Keratinocyte (primary cell): ENCODE measurements at regions not wholly inside any gene's neighbourhood (a gene's known extent, or its start where the extent isn't known, plus 50 kb on each side); places are given as distances from the start of the nearest gene placed in this dataset.

Source experiments
- DNase-seq: peaks from one replicate; pipeline ENCODE4 v3.0.0-alpha.2; 2011; ENCODE audit warnings: low read depth, missing footprints, low spot score
- FAIRE-seq: peaks from 2 replicates; lab custom pipeline; 2011; peaks lifted over from hg19 to GRCh38; lab: Jason Lieb, UNC
- H2AFZ ChIP-seq: 2 replicates; pipeline ENCODE4 v1.6.0; 2012; ENCODE audit warnings: low read length, control low read depth, inconsistent platforms; ENCODE audit not compliant: control insufficient read depth
- H3K27ac ChIP-seq: 2 replicates; pipeline ENCODE4 v1.5.1; 2011; ENCODE audit warnings: low read length; ENCODE audit not compliant: control insufficient read depth, insufficient read depth
- H3K27me3 ChIP-seq: 3 replicates; pipeline ENCODE4 v1.6.0; 2011; ENCODE audit warnings: low read length; ENCODE audit not compliant: control insufficient read depth, insufficient read depth; ENCODE audit errors: extremely low read depth
- H3K36me3 ChIP-seq, 2 experiments: 2 replicates in 1 of 2; 3 replicates in 1 of 2; pipeline ENCODE4 v1.5.1; 2011; ENCODE audit warnings: low read length in 2 of 2, mild to moderate bottlenecking in 1 of 2; ENCODE audit not compliant: control insufficient read depth in 2 of 2, insufficient read depth in 2 of 2; ENCODE audit errors: extremely low read depth in 1 of 2
- H3K4me1 ChIP-seq: 3 replicates; pipeline ENCODE4 v1.5.1; 2011; ENCODE audit warnings: low read length; ENCODE audit not compliant: control insufficient read depth, insufficient read depth; ENCODE audit errors: extremely low read depth
- H3K4me2 ChIP-seq: 3 replicates; pipeline ENCODE4 v1.6.0; 2011; ENCODE audit warnings: low read depth, low read length; ENCODE audit not compliant: control insufficient read depth, insufficient read depth; ENCODE audit errors: extremely low read depth
- H3K4me3 ChIP-seq, 3 experiments: fragments of 200-600 bp in 1 of 3; sonication (generic) in 1 of 3; 2 replicates in 2 of 3; 3 replicates in 1 of 3; pipeline ENCODE4 v1.5.1; 2011 to 2016; ENCODE audit warnings: low read length in 3 of 3, mild to moderate bottlenecking in 3 of 3, control low read depth in 2 of 3, inconsistent platforms in 1 of 3, low read depth in 1 of 3, mixed read lengths in 1 of 3, mixed run types in 1 of 3, moderate library complexity in 1 of 3; ENCODE audit not compliant: control insufficient read depth in 2 of 3, insufficient read depth in 2 of 3; ENCODE audit errors: extremely low read depth in 1 of 3
- H3K79me2 ChIP-seq: 2 replicates; pipeline ENCODE4 v1.6.0; 2012; ENCODE audit warnings: low read length; ENCODE audit not compliant: control insufficient read depth, insufficient read depth
- H3K9ac ChIP-seq: 3 replicates; pipeline ENCODE4 v1.6.0; 2011; ENCODE audit warnings: low read length; ENCODE audit not compliant: control insufficient read depth, insufficient read depth; ENCODE audit errors: extremely low read depth
- H3K9me1 ChIP-seq: 3 replicates; pipeline ENCODE4 v1.6.0; 2011; ENCODE audit warnings: low read length; ENCODE audit not compliant: control insufficient read depth, insufficient read depth; ENCODE audit errors: extremely low read depth
- H3K9me3 ChIP-seq: 2 replicates; pipeline ENCODE4 v1.5.1; 2012; ENCODE audit warnings: low read depth, low read length; ENCODE audit not compliant: control insufficient read depth
- H4K20me1 ChIP-seq: 3 replicates; pipeline ENCODE4 v1.6.0; 2011; ENCODE audit warnings: low read length; ENCODE audit not compliant: control insufficient read depth, insufficient read depth; ENCODE audit errors: extremely low read depth
- EZH2 ChIP-seq: IDR thresholded peaks from one replicate; pipeline ENCODE4 v1.6.1; 2012; ENCODE audit warnings: inconsistent platforms, mild to moderate bottlenecking, low read length, moderate library complexity
- dilution Hi-C: fragments of 300-500 bp; cut with MboI; formaldehyde crosslinking; loops from one replicate; pipeline ENCODE4 v1.7.0; 2020; ENCODE audit warnings: low sequenced_read_pairs; ENCODE audit not compliant: extremely low pct_ligation_motif_present
- TF ChIP-seq, protein P1 (sequence below), 3 experiments: IDR thresholded peaks in 1 of 3; conservative IDR thresholded peaks in 1 of 3; optimal IDR thresholded peaks in 1 of 3; 2 replicates in 2 of 3; 3 replicates in 1 of 3; pipeline versions ENCODE3 to v1.5.1; 2011; ENCODE audit warnings: low read length in 3 of 3, mild to moderate bottlenecking in 3 of 3, moderate library complexity in 2 of 3, control low read depth in 1 of 3, inconsistent platforms in 1 of 3; ENCODE audit not compliant: insufficient read depth in 2 of 3; ENCODE audit errors: extremely low read depth in 1 of 3

DNA sequence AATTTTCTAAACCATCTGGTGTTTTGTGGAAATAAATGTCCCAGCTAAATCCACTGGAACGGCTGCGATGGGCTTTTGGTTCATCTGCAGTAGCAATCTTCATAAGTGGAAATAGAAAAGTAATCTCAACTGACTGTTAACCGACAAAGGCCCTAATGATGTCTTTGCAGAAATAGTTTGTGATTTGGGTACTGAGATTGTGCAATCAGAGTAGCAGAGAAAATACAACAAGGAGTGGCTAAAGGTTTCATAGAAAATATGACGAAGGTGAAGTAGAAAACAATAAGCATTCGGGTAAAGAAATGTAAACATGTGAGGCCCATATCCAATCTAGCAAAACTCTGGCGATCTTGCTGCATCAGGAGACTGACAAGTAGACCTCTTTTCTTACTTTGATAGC lies 262.6 kb upstream of the MCTP2 start:
- Histone ChIP-seq H4K20me1 (no peaks in the 10 kb centered on the region), H3K4me1 (no peaks in the 10 kb centered on the region), H3K27me3 (no peaks in the 10 kb centered on the region), H3K36me3 (no peaks in the 10 kb centered on the region), H3K9me3 (no peaks in the 10 kb centered on the region), H2AFZ (no peak overlapping the region), H3K27ac (no peak overlapping the region), H3K9ac (no peak overlapping the region), H3K4me3 (no peak overlapping the region), H3K4me2 (no peak overlapping the region), H3K79me2 (no peaks in the 10 kb centered on the region), H3K9me1 (no peaks in the 10 kb centered on the region)
- FAIRE-seq (no peak), DNase-seq (no peak)
- TF ChIP-seq, protein P1, sequence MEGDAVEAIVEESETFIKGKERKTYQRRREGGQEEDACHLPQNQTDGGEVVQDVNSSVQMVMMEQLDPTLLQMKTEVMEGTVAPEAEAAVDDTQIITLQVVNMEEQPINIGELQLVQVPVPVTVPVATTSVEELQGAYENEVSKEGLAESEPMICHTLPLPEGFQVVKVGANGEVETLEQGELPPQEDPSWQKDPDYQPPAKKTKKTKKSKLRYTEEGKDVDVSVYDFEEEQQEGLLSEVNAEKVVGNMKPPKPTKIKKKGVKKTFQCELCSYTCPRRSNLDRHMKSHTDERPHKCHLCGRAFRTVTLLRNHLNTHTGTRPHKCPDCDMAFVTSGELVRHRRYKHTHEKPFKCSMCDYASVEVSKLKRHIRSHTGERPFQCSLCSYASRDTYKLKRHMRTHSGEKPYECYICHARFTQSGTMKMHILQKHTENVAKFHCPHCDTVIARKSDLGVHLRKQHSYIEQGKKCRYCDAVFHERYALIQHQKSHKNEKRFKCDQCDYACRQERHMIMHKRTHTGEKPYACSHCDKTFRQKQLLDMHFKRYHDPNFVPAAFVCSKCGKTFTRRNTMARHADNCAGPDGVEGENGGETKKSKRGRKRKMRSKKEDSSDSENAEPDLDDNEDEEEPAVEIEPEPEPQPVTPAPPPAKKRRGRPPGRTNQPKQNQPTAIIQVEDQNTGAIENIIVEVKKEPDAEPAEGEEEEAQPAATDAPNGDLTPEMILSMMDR (optimal IDR thresholded peaks at IDR 0.05 in 1 of 3, IDR thresholded peaks at IDR 0.05 in 1 of 3, conservative IDR thresholded peaks at IDR 0.05 in 1 of 3; ENCODE audit: extremely low read depth in 1 of 3, insufficient read depth in 2 of 3, low read length in 3 of 3): no peak
- TF ChIP-seq EZH2: no peak
- dilution Hi-C loops: no loop called here

- H2AFZ ChIP-seq: no peak overlapping the region
- H3K27me3 ChIP-seq: no peaks in the 10 kb centered on the region
- no peaks in the 10 kb centered on the region for H3K9me1 ChIP-seq
- H3K9me3 ChIP-seq: no peaks in the 10 kb centered on the region
- no peak overlapping the region for H3K9ac ChIP-seq
- no peak for TF ChIP-seq EZH2
- TF ChIP-seq, protein P1 (optimal IDR thresholded peaks at IDR 0.05 in 1 of 3, IDR thresholded peaks at IDR 0.05 in 1 of 3, conservative IDR thresholded peaks at IDR 0.05 in 1 of 3; ENCODE audit: extremely low read depth in 1 of 3, insufficient read depth in 2 of 3, low read length in 3 of 3): no peak
- no peaks in the 10 kb centered on the region for H3K79me2 ChIP-seq
- FAIRE-seq (no peak), DNase-seq (no peak)
- H3K27ac ChIP-seq: no peak overlapping the region
- H3K36me3 ChIP-seq: no peaks in the 10 kb centered on the region
- no peaks in the 10 kb centered on the region for H3K4me1 ChIP-seq
- dilution Hi-C loops: no loop called here
- H3K4me3 ChIP-seq: no peak overlapping the region
- no peaks in the 10 kb centered on the region for H4K20me1 ChIP-seq
- H3K4me2 ChIP-seq: no peak overlapping the region
Observed at GRCh38 chr15:93965304-93965908, 266.0 kb upstream of the MCTP2 start.
